ENCODE measurements at regions not wholly inside any gene's neighbourhood (a gene's known extent, or its start where the extent isn't known, plus 50 kb on each side); places are given as distances from the start of the nearest gene placed in this dataset.

- no peak for TF ChIP-seq CTCF (IDR thresholded peaks at IDR 0.05; ENCODE audit: borderline replicate concordance, extremely low read depth, low read length, poor library complexity, severe bottlenecking)
- no peak for TF ChIP-seq EZH2 (IDR thresholded peaks at IDR 0.05; ENCODE audit: borderline replicate concordance, low read depth, low read length, severe bottlenecking)
Measured at GRCh38 chr17:79280866-79281572, 206.4 kb downstream of the ENGASE start.

Data from DND-41 (cell line).